ENCODE measurements at regions not wholly inside any gene's neighbourhood (a gene's known extent, or its start where the extent isn't known, plus 50 kb on each side); places are given as distances from the start of the nearest gene placed in this dataset.

DNA sequence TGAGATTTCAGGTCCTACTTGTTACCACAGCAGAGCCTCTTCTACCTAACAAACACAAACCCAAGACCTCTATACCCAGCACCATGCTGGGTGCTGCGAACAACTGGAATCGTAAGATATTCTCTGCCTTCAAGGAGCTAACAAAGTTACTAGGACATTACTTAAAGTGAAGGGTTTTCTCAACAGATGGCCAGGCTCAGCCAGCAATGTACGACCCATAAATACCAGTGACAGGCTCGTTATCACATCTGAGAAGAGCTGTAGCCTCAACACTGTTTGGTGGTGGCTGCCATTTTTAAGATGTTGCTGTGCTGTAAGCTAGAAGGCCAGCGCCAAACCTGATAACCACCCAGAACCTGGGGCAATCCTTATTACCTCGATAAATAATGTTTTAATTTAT lies 406.5 kb downstream of the KIF16B start:
- CTCF ChIA-PET: no interaction called here
- H3K9me3 Mint-ChIP-seq (ENCODE audit: low read depth): peaks cover 6% of the 10 kb centered on the region
- no peak overlapping the region for H3K4me3 Mint-ChIP-seq
- H3K36me3 Mint-ChIP-seq: no peaks in the 10 kb centered on the region
- ATAC-seq (no peak), DNase-seq (no peak)
- no peaks in the 10 kb centered on the region for H3K4me1 Mint-ChIP-seq
- H3K27ac Mint-ChIP-seq: no peak overlapping the region
- H3K27me3 Mint-ChIP-seq: no peaks in the 10 kb centered on the region

DNA sequence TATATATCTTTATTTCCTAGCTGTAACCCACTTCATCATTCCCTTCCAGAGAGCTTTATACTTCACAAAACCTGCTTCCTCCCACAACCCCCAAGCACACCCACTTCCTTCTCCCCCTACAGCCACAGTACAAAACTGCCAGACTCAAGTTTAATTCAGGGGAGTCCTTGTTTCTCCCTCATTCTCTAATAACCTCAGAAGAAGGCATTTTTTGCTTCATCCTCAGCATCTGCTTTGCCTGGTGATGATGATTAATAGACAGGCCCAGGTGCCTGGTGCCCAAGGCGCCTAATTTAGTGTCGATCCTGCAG lies 414.3 kb downstream of the KIF16B start:
- Mint-ChIP-seq H3K27me3 (no peaks in the 10 kb centered on the region), H3K4me1 (no peaks in the 10 kb centered on the region), H3K36me3 (no peaks in the 10 kb centered on the region), H3K9me3 (ENCODE audit: low read depth) (peaks cover 12% of the 10 kb centered on the region), H3K4me3 (no peak overlapping the region), H3K27ac (no peak overlapping the region)
- CTCF ChIA-PET: no interaction called here
- ATAC-seq (no peak), DNase-seq (no peak)

DNA sequence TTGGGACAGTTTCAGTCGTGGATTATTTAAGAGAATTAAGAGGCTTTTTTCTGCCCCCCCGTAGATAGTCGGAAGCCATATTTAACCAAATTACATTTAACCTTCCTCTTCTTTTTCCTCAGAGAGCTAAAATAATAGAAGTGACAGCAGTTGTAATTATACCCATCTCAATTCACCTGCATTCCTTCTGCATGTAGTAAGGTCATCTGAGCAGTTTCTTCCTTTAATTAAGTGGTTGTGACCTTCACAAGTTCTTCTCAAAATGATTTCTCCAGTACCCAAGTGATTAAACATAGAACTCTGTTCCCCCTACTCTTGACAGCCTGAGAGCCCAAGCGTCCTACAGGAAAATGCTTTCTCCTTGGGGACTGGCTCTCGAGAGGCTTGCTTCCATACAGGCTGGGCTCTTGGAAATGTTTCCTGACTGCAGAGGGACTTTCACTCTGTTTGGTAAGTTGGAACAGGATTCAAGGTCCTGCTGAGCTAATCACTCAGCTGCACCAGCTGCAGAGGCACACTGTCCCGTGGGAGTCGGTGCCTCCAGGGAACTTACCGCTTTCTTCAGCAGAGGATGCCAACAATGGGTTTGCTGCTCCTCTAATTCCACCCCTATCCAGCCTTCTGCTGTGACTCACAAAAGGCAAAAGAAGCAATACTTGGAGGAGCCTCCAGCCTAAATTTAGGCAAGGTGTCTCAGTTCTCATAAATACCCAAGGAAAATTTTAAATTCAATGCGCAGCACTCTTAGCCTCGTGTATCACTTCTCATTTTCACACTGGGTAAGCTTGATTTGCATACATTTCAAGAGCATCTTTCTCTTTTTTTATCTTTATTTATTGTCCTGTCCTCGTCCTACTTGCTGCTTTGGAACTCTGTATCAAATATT lies 414.9 kb downstream of the KIF16B start:
- H3K27me3 Mint-ChIP-seq: no peaks in the 10 kb centered on the region
- no peak overlapping the region for H3K4me3 Mint-ChIP-seq
- no peak for ATAC-seq
- peaks cover 10% of the 10 kb centered on the region for H3K9me3 Mint-ChIP-seq (ENCODE audit: low read depth)
- H3K36me3 Mint-ChIP-seq: no peaks in the 10 kb centered on the region
- H3K4me1 Mint-ChIP-seq: no peaks in the 10 kb centered on the region
- CTCF ChIA-PET: no interaction called here
- DNase-seq: no peak
- H3K27ac Mint-ChIP-seq: no peak overlapping the region

DNA sequence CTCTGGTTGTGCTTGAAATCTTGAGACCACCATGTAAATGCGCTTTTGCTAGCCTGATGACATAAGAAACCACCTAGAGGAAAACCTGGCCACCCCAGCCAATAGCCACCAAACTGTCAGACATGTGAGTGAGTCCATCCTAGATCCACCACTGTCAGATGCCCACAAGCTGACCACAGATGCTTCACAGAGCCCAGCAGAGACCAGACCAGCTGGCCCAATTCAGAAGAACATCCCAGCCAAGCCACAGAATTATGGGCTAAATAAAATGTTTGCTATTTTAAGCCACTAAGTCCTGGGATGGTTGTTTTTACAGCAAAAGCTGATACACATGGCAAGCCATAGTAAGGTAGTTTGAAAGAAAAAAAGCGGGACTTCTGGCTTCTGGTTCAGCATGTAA lies 425.3 kb downstream of the KIF16B start:
- Mint-ChIP-seq H3K4me1 (no peaks in the 10 kb centered on the region), H3K36me3 (no peaks in the 10 kb centered on the region), H3K27ac (no peak overlapping the region), H3K27me3 (no peaks in the 10 kb centered on the region), H3K9me3 (ENCODE audit: low read depth) (peaks cover 3% of the 10 kb centered on the region), H3K4me3 (no peak overlapping the region)
- DNase-seq (no peak), ATAC-seq (no peak)
- CTCF ChIA-PET: no interaction called here

DNA sequence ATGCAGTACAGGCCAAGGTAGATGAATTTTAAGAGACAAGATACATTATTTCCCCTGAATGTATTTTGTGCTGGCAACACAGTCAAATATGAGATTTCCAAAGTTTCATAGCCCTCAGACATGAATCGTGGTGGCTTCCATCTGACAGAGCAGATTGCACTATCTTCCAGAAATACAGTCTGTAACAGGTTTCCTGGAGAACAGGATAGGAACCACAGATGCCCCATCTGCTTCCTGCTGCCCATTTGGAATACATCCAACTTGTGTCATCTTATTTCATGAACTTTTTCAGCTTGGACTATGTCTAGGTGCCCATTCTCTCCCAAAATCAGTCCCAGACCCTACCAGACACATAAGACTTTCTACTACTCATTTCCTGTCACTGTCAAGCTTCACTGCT lies 426.0 kb downstream of the KIF16B start:
- H3K27ac Mint-ChIP-seq: no peak overlapping the region
- peaks cover 2% of the 10 kb centered on the region for H3K9me3 Mint-ChIP-seq (ENCODE audit: low read depth)
- ATAC-seq: no peak
- no peaks in the 10 kb centered on the region for H3K27me3 Mint-ChIP-seq
- no peak overlapping the region for H3K4me3 Mint-ChIP-seq
- no peaks in the 10 kb centered on the region for H3K4me1 Mint-ChIP-seq
- no peak for DNase-seq
- H3K36me3 Mint-ChIP-seq: no peaks in the 10 kb centered on the region
- CTCF ChIA-PET: no interaction called here

DNA sequence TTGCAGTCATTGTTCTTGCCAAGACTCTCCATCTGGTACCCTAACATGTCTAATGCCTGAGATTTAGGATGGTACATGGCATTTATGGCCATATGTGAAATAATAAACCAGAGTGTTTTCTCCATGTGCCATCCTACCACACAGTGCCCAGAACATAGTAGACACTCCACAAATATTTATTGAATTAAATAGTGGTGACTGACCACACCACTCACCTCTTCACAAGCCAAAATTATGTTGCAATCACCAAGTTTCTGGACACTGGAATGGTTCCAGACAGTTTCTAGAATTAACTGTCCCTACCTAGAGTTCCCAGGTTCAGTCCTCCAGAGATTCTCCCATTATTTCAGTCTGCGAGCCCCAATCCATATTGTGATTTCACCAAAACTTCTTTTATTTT lies 427.3 kb downstream of the KIF16B start:
- Mint-ChIP-seq H3K4me1 (no peaks in the 10 kb centered on the region), H3K4me3 (no peak overlapping the region), H3K9me3 (ENCODE audit: low read depth) (peaks cover 2% of the 10 kb centered on the region), H3K27ac (no peak overlapping the region), H3K27me3 (no peaks in the 10 kb centered on the region), H3K36me3 (no peaks in the 10 kb centered on the region)
- DNase-seq: no peak
- ATAC-seq: no peak
- CTCF ChIA-PET: no interaction called here

DNA sequence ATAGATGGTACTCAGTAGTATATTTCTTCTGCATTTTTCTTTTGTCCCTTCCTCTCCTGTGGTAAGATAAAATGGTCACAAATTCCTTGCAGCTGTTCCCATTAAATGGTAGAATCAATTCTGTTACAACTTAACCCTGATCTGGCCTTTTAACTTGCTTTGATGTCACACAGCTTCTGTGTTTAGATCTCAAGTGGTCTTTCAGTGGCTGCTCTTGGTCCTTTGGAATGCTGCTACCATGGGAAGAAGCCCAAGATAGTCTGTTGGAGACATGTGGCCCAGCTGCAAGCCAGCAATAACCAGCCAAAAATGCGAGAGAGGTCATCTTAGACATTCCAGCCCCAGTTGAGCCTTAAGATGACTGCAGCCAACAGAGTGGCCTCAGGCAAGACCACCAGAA lies 429.7 kb downstream of the KIF16B start:
- Mint-ChIP-seq H3K27ac (no peak overlapping the region), H3K4me3 (no peak overlapping the region), H3K36me3 (no peaks in the 10 kb centered on the region), H3K4me1 (no peaks in the 10 kb centered on the region), H3K27me3 (no peaks in the 10 kb centered on the region), H3K9me3 (ENCODE audit: low read depth) (peaks cover 2% of the 10 kb centered on the region)
- DNase-seq: no peak
- CTCF ChIA-PET: no interaction called here
- no peak for ATAC-seq

DNA sequence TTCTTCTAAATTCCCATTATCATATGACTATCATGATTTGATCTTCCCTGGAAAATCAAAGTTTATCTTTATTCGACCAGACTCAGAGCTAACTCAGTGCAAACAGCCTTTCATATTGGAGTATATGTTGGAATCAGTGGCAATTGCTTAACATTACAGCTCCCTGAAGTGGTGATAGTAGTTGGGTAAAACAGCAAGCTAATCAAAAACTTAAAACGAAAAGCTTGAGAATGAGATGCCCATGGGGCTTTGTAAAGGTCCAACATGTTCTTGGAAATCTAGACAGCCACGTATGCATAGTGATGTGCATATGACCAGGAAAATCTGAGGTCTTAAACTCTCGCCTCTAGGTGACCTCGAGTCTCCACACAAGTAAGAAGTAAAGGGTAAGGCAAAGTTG lies 437.6 kb downstream of the KIF16B start:
- no peaks in the 10 kb centered on the region for H3K36me3 Mint-ChIP-seq
- no peak for ATAC-seq
- CTCF ChIA-PET: no interaction called here

DNA sequence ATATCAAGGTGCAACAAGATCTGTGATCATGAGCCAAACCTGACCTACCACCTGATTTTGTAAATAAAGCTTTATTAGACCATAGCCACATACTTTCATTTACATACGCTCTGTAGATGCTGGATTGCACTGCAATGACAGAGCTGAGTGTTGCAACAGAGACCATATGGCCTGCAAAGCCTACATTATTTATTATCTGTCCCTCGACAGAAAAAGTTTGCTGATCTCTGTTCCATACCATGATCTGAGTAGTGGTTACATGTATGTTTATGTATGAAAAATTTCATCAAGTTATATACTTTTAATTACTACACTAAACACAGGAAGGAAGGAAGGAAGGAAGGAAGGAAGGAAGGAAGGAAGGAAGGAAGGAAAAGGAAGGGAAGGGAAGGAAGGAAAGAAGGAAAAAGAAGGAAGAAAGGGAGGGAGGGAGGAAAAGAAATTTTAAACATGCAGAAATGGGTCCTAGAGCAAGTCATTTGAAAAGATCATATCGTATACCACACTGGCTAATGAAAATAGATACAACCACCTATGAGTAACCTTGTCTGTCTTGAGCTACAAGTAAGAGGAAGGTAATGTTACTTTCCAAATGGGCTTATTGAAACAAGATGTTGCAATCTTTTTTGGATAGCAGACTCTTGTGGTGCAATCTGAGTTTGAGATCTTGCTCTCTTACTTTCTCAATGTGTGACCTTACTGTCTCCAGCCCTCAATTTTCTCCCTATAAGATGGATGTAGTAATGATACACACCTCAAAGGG lies 441.0 kb downstream of the KIF16B start:
- CTCF ChIA-PET: no interaction called here

More for the DNA sequence above, 437.6 kb downstream of the KIF16B start:
- Mint-ChIP-seq H3K27ac (no peak overlapping the region), H3K9me3 (ENCODE audit: low read depth) (peaks cover 16% of the 10 kb centered on the region), H3K27me3 (no peaks in the 10 kb centered on the region), H3K4me3 (no peak overlapping the region), H3K4me1 (no peaks in the 10 kb centered on the region)
- DNase-seq: no peak

DNA sequence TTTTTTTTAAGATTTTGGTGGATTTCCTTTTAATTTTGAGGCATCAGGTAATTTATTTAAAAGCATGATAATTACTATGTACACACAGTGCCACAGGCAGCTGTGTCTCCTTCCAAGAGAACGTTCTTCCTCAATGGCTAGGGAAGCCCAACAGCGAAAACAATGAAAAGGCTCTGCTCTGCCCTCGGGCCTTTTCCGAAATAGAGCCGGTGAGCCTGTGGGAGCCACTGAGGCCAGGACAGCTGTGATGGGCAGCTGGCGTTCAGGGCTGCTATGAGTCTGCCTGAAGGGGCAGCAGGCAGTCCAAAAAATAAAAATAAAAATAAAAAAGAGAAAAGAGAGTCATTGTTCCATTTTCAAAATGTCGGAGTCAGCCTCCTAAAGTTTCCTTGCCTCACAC lies 443.8 kb downstream of the KIF16B start:
- peaks cover 14% of the 10 kb centered on the region for H3K9me3 Mint-ChIP-seq (ENCODE audit: low read depth)
- H3K4me3 Mint-ChIP-seq: no peak overlapping the region
- no peaks in the 10 kb centered on the region for H3K4me1 Mint-ChIP-seq
- ATAC-seq (no peak), DNase-seq (no peak)
- no peaks in the 10 kb centered on the region for H3K36me3 Mint-ChIP-seq
- CTCF ChIA-PET: no interaction called here
- no peaks in the 10 kb centered on the region for H3K27me3 Mint-ChIP-seq
- H3K27ac Mint-ChIP-seq: no peak overlapping the region

More for the DNA sequence above, 441.0 kb downstream of the KIF16B start:
- H3K36me3 Mint-ChIP-seq: no peaks in the 10 kb centered on the region
- no peaks in the 10 kb centered on the region for H3K4me1 Mint-ChIP-seq
- no peak for DNase-seq
- no peaks in the 10 kb centered on the region for H3K27me3 Mint-ChIP-seq
- no peak for ATAC-seq
- no peak overlapping the region for H3K4me3 Mint-ChIP-seq
- no peak overlapping the region for H3K27ac Mint-ChIP-seq
- H3K9me3 Mint-ChIP-seq (ENCODE audit: low read depth): peaks cover 22% of the 10 kb centered on the region

DNA sequence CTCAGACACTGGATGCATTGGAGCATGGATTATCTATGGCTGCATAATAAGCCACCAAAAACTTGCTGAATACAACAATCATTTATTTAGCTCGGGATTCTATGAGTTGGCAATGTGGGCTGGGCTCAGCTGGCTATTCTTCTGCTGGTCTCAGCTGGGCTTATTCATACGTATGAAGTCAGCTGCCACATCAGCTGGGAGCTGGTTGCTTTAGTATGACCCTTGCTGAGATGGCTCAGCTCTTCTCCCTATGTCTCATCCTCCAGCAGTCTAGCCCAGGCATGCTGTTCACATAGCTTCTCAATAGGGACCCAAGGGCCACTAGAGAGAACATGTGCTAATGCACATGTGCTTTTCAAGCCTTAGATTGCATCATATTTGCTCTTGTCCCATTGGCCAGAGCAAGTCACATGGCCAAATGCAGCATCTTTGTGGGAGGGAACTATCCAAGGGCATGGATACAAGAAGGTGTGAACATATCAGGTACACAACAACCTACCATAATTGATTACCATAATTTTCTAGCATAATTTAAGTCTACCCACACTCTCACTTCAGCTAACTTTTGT lies 444.6 kb downstream of the KIF16B start:
- ATAC-seq (no peak), DNase-seq (no peak)
- no peak overlapping the region for H3K4me3 Mint-ChIP-seq
- H3K36me3 Mint-ChIP-seq: no peaks in the 10 kb centered on the region
- CTCF ChIA-PET: no interaction called here
- H3K9me3 Mint-ChIP-seq (ENCODE audit: low read depth): peaks cover 12% of the 10 kb centered on the region
- no peak overlapping the region for H3K27ac Mint-ChIP-seq
- H3K27me3 Mint-ChIP-seq: no peaks in the 10 kb centered on the region
- H3K4me1 Mint-ChIP-seq: no peaks in the 10 kb centered on the region

DNA sequence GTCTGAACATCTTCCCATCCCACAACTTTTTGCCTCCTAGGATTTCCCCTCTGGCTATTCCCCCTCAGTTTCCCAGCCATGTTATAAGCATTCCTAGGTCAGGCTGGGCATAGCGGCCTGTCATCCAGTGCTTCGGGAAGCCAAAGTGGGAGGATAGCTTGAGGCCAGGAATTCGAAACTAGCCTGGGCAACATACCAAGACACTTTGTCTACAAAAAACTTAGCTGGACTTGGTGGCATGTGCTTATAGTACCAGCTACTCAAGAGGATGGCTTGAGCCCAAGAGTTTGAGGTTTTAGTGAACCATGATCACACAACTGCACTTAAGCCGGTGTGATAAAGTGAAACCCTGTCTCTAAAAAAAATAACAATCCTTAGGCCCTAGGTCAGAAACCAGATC lies 447.4 kb downstream of the KIF16B start:
- Mint-ChIP-seq H3K4me3 (no peak overlapping the region), H3K27me3 (no peaks in the 10 kb centered on the region), H3K4me1 (no peaks in the 10 kb centered on the region), H3K27ac (no peak overlapping the region), H3K9me3 (ENCODE audit: low read depth) (peaks cover 10% of the 10 kb centered on the region), H3K36me3 (no peaks in the 10 kb centered on the region)
- DNase-seq (no peak), ATAC-seq (no peak)
- CTCF ChIA-PET: no interaction called here

DNA sequence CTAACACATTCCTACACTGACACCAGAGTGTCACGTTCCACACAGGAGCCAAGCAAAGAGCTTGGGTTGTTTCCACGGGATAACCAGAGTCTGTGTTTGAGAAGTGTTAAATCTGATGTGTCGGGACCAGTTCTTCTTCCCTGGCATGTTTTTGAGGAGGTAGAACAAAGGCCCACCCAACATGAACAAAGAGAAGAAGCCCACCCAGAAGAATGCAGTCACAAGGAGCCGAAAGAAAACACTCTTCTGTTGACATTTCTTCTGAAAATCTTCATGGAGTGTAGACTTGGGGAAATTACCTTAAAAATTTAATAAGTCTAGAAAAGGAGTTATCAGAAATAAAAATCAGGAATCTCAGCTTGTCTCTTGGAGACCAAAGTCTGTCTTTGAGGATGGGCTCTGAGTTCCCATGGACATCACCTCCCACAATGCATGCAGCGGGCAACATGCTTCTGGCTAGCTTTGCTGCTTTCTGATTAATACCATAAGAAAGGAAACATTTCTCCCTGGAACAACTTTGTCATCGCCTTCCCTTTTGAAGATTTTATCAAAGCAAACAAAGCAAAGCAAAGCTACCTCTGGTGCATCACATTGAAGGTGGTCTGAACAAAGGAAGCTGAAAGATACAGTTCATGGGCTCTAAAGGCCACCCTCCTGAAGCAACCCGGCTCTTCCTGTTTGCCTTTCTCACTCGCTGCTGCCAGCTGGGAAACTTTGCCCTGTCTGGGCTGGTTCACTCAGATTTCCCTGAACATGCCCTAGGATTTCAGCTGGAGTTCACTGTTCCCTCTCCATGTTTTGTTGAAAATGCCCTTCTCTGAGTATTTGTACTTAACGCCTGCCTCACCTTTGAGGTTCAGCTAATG lies 448.1 kb downstream of the KIF16B start:
- Mint-ChIP-seq H3K27ac (no peak overlapping the region), H3K4me1 (no peaks in the 10 kb centered on the region), H3K4me3 (no peak overlapping the region), H3K36me3 (no peaks in the 10 kb centered on the region), H3K9me3 (ENCODE audit: low read depth) (peaks cover 8% of the 10 kb centered on the region), H3K27me3 (no peaks in the 10 kb centered on the region)
- CTCF ChIA-PET: no interaction called here
- no peak for ATAC-seq
- DNase-seq: no peak
